Fibroblast of skin of right quadriceps (primary cell): ENCODE measurements at regions not wholly inside any gene's neighbourhood (a gene's known extent, or its start where the extent isn't known, plus 50 kb on each side); places are given as distances from the start of the nearest gene placed in this dataset.

Experiments
- DNase-seq: peaks from one replicate; pipeline ENCODE4 v3.0.0-alpha.2; 2013

GRCh38 chr22:46079093-46079860 is 71.0 kb upstream of the PPARA start:
- DNase-seq = no peak

GRCh38 chr22:46079861-46080821 is 70.2 kb upstream of the PPARA start:
- no peak for DNase-seq

DNA sequence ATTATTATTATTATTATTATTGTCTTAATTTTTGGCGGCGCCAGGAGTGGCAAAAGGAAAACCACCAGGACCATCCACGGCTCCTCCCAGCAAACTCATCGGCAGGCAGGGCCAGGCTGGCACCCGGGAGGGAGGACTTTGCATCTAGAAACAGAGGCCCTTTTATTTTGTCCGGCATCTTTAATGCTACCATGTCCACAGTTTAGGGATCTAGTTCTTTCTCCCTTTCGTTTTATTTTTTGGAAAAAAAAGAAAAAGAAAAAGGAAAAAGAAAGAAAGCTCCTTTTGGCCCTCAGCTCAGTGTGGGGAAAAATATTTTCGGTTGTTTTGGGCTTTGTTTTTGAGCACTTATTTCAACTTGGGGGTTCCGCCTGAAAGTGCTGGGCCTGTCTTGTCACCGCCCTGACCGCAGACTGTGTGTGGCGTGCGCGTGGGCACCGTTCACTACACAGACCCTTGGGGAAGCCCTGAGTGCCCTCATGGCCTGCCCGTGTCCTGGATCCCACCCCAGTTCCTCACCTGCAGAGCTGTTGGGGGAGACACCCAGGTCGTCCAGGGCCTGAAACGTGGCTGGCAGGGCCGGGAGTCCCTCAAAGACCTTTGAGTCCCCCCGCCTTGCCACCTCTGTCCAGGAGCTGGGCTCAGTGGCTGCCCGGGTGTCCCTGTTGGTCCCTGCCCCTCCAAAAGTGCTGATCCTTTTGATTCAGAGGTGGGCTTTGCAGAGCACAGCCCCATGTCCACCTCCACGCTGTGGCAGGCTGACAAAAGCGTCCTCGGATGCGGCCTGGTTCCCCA is 69.1 kb upstream of the PPARA start:
- DNase-seq = no peak

GRCh38 chr22:46081831-46082210 is 68.5 kb upstream of the PPARA start:
- DNase-seq = no peak

- DNase-seq = no peak
These were observed 67.7 kb upstream of the PPARA start for GRCh38 chr22:46082633-46083032.

DNA sequence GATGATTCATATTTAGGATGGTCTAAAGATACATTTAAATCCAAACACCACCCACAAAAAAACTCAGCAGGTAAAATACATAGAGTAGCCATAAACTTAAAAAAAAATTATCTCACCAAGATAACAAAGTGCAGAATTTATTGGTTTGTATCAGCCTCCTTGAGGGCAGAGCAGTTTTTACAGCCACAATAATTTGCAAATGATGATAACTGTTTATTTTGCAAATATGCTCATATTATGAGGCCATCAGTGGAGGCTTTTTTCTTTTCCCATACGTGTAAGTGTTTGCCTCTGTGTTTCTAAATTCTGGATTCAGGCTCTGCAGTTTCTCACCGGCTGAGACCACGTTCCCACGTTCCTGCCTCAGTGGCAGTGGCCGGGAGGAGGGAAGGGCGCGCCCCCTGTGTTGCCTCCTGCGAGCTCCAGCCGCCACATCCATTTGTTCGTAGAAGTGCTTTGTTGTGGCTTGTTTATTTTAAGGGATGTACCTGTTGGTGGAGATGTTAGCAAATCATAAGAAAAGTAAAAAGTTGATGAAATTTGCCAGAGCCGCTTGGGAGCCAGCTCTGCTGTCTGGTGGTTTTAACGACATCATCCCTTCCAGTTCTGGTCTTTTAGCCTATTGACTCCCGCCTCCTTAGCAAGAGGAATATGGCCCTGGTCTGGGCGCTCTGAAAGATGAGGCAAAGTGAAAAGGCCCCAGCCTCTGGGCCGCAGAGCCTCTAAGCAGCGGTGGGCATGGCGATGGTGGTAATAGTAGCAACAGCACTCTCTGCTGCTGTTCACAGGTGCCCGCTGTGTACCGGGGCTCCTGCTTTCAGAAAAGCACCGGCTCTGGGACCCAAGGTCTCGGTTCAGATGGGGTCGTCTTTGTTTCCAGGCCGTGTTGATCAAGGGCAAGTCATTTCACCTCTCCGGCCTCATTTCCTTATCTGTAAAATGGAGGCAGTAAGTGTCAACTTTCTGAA is 66.7 kb upstream of the PPARA start:
- no peak for DNase-seq

DNA sequence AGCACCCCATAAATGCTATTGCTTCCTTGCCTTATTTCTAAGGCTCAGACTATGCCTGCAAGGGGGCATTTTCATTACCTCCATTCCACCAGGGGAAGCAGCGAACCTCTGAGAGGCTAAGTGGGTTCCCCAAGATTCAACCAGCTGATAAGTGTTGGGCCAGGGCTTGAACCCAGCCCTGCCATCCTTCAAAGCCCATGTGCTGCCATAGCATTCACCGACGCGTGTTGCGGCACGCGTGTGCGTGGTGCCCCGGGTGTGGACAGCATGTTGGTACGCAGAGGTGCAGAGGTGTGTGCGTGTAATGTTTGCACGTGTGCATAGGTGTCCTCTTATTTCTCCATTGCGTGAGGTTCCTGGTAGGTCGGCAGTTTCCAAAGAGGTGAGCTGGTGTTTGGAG is 66.0 kb upstream of the PPARA start:
- DNase-seq = no peak

DNA sequence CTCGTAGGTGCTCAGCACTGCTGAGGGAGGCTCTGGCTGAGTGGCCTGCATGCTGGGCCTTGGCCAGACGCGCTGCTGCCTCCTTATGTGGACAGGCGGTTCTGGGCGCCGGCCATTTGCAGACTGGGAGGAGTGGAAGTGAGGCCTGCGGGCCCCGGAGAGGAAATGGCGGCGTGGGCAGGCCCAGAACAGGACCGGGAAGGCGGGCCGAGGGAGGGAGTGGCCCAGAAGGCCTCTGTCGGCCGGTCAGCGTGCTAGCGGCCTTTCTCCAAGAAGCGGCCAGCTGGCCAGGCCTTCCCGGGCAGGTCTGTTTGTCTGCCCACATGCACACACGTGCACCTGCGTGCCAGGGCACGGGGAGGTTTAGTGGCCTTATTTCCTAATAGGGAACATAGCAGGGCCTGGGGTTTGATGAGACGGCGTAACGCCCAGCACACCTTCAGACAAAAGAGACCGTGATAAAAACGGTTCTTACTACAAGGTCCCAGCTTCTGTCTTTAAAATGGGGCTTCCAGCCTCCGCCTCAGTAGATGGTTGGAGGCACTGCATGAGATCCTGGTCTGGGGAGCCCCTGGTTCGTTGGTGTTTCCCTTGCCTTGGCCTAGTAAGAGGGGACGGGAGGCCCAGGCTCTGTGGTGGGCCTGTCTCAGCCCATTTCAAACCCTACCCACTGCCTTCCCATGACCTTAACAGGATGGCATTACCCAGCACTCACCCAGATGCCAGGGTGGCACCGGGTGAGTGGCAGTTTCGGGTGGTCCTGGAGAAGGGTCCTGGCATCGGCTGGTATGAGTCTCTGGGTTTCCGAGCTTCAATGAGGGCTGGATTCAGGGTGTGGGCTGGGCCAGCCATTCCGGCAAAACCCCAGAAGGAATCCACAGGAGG is 65.1 kb upstream of the PPARA start:
- no peak for DNase-seq

- DNase-seq = peak; percentile 31
These were observed 64.3 kb upstream of the PPARA start for GRCh38 chr22:46085828-46086576.

DNA sequence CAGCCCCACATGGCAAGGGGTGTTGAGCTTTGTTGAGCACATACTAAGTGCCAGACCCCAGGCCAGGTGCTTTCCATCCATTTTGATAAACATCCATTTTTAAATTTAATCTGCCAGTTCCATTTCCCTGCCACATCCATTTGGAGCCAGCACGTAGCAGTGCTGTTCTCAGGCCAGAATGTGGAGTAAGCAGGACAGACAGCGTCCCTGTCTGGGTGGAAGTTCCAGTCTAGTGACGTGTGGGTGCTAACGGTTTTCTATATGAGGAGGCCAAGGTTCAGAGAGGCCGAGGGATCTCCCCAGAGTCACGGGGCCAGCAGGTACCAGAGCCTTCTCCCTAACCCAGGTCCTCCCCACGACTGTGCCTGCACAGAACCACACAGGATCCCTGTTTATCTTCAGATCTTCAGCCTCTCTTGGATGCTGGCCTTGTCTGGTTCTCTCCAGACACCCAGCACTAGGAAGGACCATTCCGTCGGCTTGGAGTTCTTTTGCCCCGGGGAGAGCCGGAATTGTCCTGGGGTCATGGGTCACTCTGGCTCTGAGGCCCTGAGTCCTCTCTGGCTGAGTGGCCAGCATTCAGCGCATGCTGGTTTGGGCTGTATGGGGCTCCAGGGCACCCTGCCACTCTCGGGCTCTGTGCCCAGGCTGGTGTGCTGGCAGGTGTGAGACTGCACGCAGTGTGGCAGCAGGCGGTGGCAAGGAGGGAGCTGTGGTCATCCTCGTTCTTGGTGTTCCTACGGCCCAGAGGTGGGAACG is 63.6 kb upstream of the PPARA start:
- DNase-seq = no peak

DNA sequence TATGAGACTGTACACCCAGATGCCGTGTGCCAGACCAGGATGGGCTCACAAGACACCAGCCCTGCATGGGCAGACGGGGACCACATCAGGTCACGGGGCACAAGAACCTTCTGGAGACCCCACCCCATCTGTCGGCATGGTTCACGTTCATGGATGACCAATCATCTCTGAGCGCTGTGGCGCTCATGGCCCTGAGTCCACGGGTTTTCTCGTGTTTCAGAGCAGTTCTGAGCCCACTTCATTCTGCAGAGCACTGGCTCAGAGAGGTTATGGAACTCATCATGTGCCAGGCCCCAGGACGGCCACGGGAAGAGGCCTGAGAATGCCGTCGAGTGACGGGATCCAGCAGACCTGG is 63.0 kb upstream of the PPARA start:
- no peak for DNase-seq

DNA sequence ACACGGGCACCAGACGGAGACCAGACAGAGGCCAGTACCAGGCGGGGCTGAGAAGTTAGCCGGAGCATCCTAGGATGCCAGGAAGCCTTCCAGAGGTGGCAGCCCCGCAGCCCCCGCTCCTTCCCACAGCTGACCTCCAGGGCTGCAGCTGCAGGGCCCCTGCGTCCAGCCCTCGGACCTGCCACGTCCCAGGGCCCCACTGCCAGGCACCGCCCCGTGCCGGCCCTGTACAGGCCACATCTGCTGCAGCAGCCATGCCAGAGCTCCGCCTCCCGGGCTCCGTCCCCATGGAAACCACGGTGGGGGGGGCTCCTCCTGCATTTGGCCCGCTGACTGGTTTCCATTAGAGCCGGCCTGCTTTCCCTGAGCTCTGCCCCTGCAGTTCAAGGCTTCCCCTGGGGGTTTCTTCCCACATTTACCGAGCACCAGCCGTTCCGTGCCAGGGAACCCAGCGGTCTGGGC is 62.5 kb upstream of the PPARA start:
- peak; percentile 88 for DNase-seq

DNA sequence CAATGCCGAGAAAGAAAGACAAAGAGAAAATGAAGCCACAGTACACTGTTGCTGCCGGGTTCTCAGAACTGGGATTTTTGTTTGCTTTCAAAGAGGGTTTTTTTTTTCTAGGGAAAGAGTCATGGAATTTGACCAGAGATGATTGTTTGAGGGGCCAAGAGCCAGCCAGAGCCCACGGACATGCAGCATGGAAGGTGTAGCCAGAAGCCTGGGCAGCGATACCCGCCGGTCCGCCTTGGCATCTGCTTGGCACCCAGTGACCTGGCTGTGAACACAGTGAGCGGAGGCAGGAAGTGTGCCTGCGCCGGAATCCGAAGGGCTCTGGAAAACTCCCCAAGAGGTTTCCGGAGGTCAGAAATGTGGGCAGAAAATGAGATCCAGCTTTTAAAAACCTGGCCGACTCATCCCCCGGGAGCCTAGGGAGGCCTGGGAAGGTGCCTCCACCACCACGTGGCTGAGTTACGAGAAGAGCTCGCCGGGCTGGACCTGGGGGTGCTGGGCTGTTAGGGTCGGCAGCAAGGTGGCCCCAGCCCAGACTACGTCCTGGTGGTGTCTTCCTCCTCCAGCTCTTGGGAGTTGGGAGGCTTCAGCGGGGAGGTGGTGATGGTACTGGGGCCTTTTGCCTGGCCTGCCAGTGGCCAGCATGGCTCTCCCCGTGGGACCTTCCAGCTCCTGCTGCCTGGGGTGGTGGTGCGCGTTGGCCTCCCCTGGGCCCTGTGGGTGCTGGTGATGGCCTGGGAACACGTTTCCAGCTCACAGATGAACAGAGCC is 61.6 kb upstream of the PPARA start:
- DNase-seq = peak; percentile 74

- DNase-seq = no peak
These were observed 60.8 kb upstream of the PPARA start for GRCh38 chr22:46089426-46090035.

GRCh38 chr22:46090036-46090591 is 60.2 kb upstream of the PPARA start:
- no peak for DNase-seq

- DNase-seq = no peak
These were observed 59.6 kb upstream of the PPARA start for GRCh38 chr22:46090631-46091201.

DNA sequence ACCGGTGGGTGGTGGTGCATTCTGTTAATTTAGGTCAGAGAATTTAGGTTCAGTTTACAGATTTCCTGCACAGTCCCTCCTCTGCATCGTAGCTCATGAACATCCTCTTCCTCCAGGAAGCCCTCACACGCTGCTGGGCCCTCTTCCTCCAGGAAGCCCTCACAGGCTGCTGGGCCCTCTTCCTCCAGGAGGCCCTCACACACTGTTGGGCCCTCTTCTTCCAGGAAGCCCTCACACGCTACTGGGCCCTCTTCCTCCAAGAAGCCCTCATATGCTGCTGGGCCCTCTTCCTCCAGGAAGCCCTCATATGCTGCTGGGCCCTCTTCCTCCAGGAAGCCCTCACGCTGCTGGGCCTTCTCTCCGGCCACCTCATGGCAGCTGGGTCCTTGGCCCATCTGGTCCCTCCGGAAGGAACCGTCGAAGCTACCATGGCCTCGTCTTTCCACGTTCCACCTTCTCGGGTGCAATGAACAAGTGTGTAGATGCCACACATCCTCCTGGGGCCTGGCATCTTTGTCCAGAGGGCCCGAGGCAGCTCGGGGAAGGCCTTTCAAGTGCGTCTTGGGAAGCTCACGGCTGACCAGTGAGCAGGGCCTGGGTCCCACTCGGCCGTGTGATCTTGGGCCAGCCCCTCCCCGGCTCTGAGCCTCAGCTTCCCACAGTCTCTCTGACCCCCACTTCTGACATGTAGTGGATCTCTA is 58.9 kb upstream of the PPARA start:
- no peak for DNase-seq
